HG02642 (cell line): ENCODE measurements at regions not wholly inside any gene's neighbourhood (a gene's known extent, or its start where the extent isn't known, plus 50 kb on each side); places are given as distances from the start of the nearest gene placed in this dataset.
A peak's percentile ranks its signal among the peaks of the same experiment; 100 is the strongest.
"Not testable (repeated sequence)": the region's sequence is repeated elsewhere in the genome, so short reads cannot be mapped to it uniquely, and the experiment has no call there.

Experiments
- ATAC-seq: cut with Tn5 transposase; IDR thresholded peaks from one replicate; pipeline ENCODE4 v1.9.1; 2021; ENCODE audit warnings: mild to moderate bottlenecking; ENCODE audit not compliant: unreplicated experiment, poor library complexity

DNA sequence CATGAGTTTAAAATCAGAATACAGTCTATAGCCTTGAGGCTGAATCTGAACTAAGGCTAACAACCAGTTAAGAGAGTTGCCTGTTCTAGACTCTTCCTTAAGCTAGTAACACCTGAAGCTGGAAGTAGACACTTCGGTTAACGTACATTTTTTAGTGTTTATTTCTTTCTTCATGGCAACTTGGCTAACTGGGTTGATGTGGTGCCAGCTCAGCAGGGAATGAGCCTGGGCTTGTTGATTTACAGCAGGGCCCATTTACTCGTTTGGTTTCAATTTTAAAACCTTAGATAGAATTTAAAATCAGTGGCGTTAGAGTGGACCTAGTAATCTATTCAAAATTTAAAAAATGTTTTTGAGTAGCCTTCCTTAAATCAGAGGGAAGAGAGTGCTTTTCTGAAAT, 137.6 kb upstream of the ESX1 start:
- ATAC-seq, result no peak

DNA sequence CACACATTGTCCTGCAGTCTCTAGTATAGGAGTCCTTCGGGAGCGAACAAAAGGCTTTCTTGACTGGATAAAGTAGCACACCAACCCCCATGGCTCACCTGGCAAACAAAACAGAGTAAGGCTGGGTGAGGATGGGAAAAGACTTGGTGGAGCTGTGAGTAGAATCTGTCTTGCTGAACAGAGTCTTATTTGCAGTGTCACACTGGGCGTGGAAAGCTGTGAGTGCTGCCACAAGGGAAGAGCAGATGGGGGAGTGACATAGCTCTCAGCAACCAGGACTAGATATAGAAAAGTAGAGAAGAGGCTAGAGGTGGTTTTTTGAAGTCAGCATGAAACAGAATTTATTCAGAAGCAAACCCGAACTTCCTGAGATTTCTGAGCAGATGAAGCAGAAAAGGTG, 137.2 kb upstream of the ESX1 start:
- ATAC-seq, result no peak

DNA sequence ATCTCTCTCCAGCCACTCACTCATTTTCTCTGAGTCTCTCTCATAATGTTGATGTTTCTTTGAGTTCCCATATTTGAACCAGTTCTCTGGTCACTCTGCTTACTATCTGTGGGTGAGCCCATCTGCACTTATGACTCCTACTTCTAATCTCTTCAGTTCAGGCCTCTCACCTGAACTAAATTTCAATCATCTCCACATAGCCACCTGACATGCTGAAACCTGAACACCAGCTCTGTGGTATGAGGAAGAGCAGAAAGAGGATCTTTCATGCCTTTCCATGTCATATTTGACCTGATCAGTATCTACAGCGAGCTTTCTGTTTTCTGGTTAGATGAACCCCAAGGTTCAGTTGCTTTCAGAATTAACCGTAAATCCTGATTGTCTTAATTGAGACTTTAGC, 122.2 kb upstream of the ESX1 start:
- ATAC-seq, result no peak

DNA sequence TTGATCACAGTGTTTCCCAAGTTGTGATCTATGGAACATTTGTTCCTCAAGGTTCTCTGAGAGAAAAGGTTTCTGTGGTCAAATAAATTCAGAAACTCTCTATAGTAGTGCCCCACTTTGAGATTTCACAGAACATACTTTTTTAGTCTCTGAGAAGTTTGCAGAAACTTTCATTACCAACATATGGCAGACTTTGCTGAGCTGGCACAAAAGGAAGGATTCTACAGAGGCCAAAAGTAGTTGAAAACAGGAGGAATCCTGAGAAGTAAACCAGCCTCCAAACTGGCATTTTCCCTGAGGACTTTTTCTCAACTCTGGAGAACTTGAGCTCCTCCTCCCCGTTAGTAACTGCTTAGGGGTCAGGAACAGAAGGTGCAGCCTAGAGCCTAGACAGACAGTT, 117.8 kb upstream of the ESX1 start:
- no peak for ATAC-seq

DNA sequence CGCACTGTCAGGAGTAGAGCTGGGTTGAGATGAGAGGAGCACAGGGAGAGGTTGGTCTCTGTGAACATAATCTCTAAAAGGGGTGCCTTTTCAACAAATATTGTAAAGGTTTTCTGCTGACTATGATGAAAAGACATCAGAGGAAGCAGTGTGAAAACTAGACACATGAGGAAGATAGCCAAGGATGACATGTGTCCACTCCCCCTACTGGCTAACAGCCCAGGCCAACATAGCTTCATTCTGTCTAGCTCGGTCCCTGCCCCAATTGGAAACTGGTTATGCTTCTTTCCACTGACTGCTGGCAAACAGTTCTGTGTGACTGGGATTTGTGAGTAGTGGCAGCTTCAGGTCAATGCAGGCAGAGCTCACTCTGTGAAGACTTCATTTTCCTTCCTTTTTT, 115.4 kb upstream of the ESX1 start:
- ATAC-seq, result no peak

DNA sequence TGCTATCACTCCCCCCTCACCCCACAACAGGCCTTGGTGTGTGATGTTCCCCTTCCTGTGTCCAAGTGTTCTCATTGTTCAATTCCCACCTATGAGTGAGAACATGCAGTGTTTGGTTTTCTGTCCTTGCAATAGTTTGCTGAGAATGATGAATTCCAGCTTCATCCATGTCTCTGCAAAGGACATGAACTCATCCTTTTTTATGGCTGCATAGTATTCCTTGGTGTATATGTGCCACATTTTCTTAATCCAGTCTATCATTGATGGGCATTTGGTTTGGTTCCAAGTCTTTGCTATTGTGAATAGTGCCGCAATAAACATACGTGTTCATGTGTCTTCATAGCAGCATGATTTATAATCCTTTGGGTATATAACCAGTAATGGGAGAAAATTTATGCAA, 106.0 kb upstream of the ESX1 start:
- ATAC-seq, result not testable (repeated sequence)

DNA sequence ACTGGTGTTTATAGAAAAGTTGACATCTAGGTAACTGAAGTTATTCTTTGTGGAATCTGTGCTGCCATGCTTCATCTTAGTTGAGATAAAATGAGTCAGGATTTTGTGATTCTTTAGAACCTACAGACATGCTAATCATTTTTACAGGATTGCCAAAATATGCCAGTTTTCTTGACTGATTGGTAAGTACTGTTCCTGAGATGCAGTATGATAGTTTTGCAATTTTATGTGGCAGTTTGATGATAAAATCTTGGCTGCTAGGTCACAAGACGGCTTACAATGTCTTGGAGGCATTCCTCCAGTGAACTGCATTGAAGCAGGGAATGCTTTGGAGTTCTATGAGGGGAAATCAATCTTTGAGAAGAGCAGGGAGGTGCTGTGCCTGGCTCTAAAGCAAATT, 104.4 kb upstream of the ESX1 start:
- no peak for ATAC-seq

DNA sequence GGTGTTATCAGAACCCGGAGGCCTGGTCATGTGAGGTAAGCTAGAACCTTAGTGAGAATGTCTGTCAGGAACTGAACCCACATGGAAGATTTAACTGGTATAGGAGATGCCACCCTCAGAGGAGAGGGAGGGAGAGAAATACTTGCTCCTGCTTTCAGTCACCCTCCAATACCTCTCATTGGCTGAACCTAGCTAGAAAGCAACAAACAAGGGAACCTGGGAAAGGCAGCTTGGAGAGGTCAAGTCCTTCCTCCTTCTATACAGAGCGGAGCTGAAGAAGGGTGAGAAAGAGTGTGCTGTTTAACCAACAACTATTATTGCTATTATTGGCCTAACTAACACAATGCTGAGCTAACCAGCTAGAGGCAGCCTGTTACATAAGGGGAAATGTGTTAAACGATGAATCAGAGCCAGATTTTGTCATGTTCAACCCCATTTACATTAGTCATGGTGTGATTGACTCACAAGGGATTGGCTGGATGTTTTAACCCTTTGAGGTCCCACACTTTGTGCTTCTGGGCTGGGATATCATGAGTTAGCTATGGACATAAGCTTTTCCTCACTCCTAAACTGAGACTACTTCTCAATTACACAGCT, 96.5 kb upstream of the ESX1 start:
- ATAC-seq, result no peak

DNA sequence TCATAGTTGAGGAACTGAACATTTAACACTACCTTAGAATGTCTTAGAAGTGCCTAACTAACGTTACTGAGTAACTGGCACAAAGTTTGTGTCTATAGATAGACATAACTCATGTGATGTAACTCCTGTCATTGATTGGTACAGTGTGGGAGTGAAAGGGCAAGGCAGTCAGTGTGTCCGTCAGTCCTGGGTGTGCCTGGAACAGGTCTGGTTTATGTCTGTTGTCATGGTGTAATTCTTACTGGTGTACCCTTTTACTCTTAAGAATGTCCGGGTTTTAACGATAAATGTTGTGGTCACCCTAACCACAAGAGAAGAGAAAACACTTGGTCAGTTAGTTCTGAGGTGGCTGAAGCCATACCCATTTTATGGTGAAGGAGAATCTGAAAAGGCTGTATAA, 93.1 kb upstream of the ESX1 start:
- no peak for ATAC-seq

DNA sequence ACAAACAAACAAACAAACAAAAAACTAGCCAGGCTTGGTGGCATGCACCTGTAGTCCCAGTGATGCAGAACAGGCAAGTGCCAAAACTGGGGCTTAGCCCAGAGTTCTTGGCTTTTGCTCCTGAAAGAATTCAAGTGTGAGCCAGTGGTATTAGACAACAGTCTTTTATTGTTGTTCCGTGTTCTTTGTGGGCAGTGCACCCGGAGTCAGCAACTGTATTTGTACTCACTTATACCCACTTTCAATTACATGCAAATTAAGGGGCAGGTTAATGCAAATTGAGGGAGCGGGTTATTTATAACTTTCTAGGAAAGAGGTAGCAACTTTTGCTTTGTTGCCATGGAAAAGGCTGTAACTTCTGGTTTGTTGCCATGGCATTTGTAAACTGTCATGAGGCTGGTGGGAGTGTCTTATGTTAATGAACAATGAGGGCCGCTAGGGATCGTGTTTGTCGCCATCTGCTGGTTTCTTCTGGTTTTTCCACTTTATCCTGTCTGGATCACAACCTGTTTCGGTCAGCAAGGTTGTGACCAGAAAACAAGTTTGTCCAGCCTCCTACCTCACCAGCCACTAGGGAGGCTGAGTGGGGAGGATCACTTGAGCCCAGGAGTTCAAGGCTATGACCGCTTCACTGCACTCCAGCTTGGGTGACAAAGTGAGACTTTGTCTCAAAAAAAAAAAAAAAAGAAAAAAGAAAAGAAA, 88.8 kb upstream of the ESX1 start:
- peak; percentile 72 for ATAC-seq

DNA sequence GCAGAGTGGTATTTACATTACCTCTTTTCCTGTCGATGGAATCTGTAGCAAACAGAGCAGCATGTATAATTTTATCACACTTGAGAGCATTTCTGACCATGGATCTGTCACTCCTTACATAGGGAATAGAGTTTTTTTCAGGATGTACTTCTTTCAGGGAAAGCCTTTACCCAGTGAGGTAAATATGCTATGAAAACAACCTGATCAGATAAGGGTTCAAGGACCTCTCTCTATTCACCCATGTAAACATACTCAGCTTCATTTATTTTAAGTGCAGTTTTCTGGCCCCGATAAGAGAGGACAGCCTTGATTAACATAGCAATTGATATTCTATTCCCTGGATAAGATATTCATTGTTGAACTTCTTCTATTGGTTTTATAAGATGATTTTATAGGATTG, 87.3 kb upstream of the ESX1 start:
- no peak for ATAC-seq

DNA sequence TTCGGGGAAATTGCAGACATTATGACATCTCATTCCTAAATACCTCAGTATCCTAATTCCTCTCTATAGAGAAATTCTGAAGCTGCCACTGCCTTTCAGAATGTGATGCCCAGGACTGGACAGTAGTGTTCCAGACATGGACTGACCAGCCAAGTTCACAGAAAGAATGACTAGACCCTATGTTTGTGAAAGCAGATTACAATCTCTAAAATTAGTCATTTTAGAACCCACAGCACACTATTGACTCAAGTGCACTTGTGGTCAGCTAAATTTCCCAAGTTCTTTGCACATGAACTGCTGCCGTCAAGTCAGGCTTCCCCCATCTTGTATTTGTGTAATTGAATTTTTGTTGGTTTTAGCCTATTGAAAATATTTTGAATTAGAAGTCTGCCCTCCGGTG, 81.0 kb upstream of the ESX1 start:
- no peak for ATAC-seq

DNA sequence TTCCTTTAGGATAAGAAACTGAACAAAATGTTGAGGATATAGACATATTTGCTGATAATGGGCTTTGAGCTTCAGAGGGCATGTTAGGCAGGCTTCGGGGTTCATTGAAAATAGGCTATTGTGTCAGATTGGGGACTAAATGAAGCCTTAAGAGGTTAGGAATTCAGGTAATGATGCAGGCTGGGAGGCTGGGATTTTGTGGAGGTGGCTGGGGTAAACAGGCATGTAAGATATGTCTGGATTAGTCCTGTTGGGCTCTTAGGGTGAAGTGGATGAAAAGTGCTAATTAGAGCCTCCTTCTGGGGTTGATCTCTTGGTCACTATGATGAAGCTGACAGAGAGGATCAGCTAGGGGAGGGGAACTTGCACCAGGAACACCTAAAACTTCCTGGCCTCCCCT, 80.2 kb upstream of the ESX1 start:
- ATAC-seq, result no peak

DNA sequence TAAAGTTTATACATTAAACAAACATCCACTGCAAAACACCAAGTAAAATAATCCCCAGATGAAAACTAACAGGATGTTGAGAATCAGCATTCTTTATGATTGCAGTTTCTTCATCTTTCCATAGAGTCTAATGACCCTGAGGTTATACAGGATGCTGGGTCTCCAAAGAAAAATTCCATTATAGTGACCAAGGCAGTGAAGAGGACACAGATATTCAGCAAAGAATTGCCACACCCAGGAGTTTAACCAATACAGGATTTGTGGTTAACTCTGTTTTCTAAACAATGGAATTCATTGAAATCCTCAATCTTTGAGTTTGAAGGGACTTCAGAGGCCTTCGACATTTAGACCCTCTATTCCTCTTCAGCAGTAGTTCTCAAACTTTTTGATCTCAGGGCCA, 76.2 kb upstream of the ESX1 start:
- ATAC-seq, result no peak

DNA sequence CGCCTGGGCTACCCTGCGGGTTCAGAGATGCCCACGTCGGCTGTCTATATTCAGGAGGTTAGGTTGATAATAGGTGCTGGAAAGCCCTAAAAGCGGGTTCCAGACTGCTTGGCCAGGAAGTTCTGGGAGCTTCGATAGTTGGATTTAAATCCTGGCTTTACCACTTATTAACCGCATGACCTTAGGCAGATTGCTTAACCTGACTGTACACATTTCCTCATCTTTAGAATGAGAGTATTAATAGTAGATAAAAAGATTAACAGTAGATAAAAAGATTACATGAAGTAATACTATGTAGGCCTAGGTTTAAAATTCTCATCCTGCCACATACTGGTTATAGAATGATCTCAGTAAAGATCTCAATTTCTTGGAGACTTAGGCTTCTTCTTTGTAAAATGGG, 75.0 kb upstream of the ESX1 start:
- ATAC-seq, result no peak

DNA sequence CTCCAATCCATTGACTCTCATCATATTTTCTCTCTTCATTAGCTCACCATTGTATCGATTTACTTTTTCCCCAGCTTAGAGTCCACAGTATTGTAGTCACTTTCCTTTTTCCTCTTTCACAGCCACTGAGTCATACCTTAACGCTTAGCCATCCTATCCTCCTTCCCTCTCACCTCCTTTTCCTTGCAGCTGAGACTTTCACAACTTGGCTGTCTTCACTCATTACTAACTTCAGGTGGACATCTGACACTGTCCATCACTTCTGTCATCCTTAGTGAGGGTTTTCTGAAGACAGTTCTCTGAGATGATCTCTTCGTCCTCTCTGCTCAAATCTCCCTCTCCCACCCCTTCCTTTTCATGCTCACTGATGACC, 70.5 kb upstream of the ESX1 start:
- ATAC-seq, result no peak

DNA sequence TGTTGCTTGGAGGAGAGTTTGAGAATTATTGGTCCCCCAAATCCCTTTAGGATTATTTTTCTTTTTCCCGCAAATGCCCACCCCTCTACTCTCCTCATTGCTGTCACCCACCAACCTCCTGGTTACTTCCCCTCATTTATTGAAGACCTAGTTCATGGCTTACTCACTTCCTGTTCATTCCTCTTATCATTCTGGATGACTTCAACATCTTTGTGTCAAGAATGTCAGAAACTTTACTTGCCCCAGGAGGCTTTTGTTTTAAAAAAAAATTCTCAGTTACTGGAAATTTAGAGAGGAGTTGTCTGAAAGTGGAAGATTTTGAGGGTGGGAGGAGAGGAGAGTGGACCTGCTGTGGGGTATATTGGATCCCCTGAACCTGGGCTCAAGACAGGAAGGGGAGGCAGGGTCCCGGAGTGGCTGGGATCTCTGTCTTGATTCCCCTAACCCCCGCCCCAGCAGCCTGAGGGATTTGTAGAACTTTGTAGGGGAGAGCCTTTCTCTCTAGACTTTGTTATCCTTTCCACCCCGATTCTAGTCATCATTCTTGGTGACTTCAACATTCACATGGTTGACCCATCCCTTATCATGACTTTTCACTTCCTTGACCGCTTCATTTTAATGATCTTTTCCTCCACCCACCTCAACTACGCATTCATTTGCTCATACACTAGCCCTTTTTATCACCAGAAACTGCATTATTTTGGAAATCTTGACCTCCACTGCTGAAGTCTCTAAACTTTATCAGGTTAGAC, 69.9 kb upstream of the ESX1 start:
- ATAC-seq, result no peak

DNA sequence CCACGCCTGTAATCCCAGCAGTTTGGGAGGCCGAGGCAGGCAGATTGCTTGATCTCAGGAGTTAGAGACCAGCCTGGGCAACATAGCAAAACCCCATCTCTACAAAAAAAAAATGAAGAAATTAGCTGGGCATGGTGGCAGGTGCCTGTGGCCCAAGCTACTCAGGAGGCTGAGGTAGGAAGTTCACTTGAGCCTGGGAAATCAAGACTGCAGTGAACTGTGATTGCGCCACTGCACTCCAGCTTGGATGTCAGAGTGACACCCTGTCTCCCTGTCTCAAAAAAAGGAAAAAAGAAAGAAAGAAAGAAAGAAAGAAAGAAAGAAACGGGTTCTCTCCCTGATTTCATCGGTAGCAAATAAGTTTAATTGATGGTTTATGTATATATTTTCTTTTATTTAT, 64.6 kb upstream of the ESX1 start:
- no peak for ATAC-seq

DNA sequence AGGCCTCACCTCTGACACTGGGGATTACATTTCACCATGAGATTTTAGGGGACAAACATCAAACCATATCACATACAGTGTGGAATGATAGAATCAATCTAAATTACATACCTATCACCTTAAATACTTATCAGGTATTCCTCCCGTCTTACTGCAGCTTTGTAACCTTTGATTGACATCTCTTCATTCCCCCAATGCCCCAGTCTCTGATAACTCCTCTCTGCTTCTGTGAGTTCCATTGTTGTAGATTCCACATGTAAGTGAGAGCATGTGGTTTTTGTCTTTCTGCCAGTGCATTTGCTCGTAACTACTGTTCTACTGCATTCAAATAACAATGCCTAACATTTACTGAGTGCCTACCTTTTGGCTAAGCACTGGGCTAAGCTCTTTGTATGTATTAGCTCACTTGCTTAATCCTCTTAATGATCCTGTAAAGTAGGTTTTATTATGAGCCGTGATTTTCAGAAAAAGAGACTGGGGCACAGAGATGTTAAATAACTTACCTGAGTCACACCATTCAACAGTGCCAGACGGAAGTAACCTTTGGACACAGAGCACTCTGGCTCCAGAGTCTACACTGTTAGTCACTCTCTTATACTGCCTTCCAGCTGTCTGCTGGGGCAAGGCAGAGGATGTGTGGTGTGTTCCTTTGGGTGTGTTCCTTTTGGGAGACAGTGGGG, 63.7 kb upstream of the ESX1 start:
- no peak for ATAC-seq

DNA sequence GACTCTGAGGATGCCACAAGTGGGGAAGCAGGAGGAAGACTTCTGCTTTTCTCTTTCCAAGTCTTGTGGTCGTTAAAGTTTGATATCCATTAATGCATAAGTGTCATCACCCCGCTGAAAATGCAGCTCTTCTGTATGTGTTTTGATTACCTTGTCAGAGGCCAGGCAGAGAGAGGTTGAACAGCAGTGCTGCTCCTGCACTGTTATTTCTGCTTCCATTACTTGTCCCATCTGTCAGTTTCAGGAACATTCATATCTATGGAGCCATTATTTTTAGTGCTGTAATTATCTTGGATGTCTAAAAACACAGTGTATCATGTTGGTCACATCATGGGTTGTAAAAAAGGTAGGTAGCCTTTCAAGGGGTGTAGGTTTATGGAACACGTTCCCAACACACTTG, 62.0 kb upstream of the ESX1 start:
- ATAC-seq, result no peak

DNA sequence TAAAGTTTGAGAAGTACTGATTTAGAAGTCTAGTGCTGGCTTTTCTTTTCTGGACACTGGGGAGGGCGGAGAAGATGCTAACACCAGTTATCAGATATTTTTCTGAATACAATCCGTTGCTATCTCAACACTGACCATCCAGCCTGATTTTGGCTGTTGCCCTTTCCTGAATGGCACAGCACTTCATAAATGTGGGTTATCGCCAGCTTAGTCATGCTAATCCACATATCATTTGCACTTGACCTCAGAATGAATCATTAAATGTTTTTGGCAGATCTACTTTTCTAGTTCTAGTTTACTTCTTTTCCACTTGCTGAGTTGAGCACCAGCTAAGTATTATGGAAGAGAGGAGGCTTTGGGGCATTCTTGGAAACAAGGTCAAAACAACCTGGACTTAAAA, 60.8 kb upstream of the ESX1 start:
- no peak for ATAC-seq
